Caco-2 (cell line): ENCODE measurements at regions not wholly inside any gene's neighbourhood (a gene's known extent, or its start where the extent isn't known, plus 50 kb on each side); places are given as distances from the start of the nearest gene placed in this dataset.

ENCODE experiments used
- BruUV-seq: library from RNA; stranded (reverse); fragments of 400-500 nt; replicated peaks from 2 replicates; lab custom pipeline; 2021; lab: Mats Ljungman, UMichigan
- CTCF ChIA-PET: fragments of 300-600 bp; sonication (Branson Sonifier 250); formaldehyde crosslinking; loops from one replicate; lab custom pipeline; 2022; ENCODE audit warnings: antibody characterized with exemption; lab: Charles Lee
- POLR2A ChIA-PET: fragments of 300-600 bp; sonication (Branson Sonifier 250); formaldehyde crosslinking; loops from one replicate; lab custom pipeline; 2022; ENCODE audit warnings: antibody characterized with exemption; lab: Charles Lee
- DNase-seq, 2 experiments: peaks; one replicate each; pipeline versions ENCODE4 v3.0.0 to v3.0.0-alpha.2; 2020 to 2022
- H3K27me3 ChIP-seq: replicated peaks from 2 replicates; pipeline ENCODE4 v1.6.0; 2011; ENCODE audit warnings: low read length; ENCODE audit not compliant: control insufficient read depth, insufficient read depth
- H3K36me3 ChIP-seq: 2 replicates; pipeline ENCODE4 v1.5.1; 2011; ENCODE audit warnings: low read length; ENCODE audit not compliant: control insufficient read depth, insufficient read depth
- H3K4me1 ChIP-seq: fragments of 250-450 bp; sonication (Bioruptor Pico); 2 replicates; pipeline ENCODE4 v1.5.1; 2020; ENCODE audit warnings: mild to moderate bottlenecking
- H3K4me3 ChIP-seq: 2 replicates; pipeline ENCODE4 v1.5.1; 2011; ENCODE audit warnings: low read depth, mild to moderate bottlenecking, control low read depth, low read length
- H3K9me3 ChIP-seq: fragments of 250-450 bp; sonication (Bioruptor Pico); 2 replicates; pipeline ENCODE4 v1.5.1; 2020; ENCODE audit warnings: mild to moderate bottlenecking, moderate library complexity
- H3K27ac Mint-ChIP-seq: one replicate; pipeline ENCODE4 v1.8.0; 2022; ENCODE audit warnings: mixed read lengths; ENCODE audit not compliant: unreplicated experiment
- H3K27me3 Mint-ChIP-seq: one replicate; pipeline ENCODE4 v1.8.0; 2022; ENCODE audit warnings: mixed read lengths; ENCODE audit not compliant: insufficient read depth, unreplicated experiment
- H3K36me3 Mint-ChIP-seq: one replicate; pipeline ENCODE4 v1.8.0; 2022; ENCODE audit warnings: mild to moderate bottlenecking, mixed read lengths; ENCODE audit not compliant: insufficient read depth, unreplicated experiment
- H3K4me1 Mint-ChIP-seq: one replicate; pipeline ENCODE4 v1.8.0; 2022; ENCODE audit warnings: low read depth, mixed read lengths; ENCODE audit not compliant: unreplicated experiment
- H3K4me3 Mint-ChIP-seq: one replicate; pipeline ENCODE4 v1.8.0; 2022; ENCODE audit warnings: mild to moderate bottlenecking, moderate library complexity, mixed read lengths; ENCODE audit not compliant: unreplicated experiment
- H3K9me3 Mint-ChIP-seq: one replicate; pipeline ENCODE4 v1.8.0; 2022; ENCODE audit warnings: mixed read lengths; ENCODE audit not compliant: unreplicated experiment
- intact Hi-C: fragments of 100-400 bp; cut with micrococcal nuclease; formaldehyde crosslinking; loops from one replicate; pipeline ENCODE4 v1.10.0; 2022; ENCODE audit not compliant: unreplicated experiment
- TF ChIP-seq, protein P1 (sequence below), 2 experiments: fragments of 200-600 bp in 1 of 2; IDR thresholded peaks; 1 replicate in 1 of 2; 2 replicates in 1 of 2; pipeline versions ENCODE4 v1.5.1 to v1.8.0; 2011 to 2022; ENCODE audit warnings: antibody characterized with exemption in 1 of 2, control low read depth in 1 of 2, inconsistent platforms in 1 of 2, low read depth in 1 of 2, low read length in 1 of 2, mild to moderate bottlenecking in 1 of 2, moderate library complexity in 1 of 2; ENCODE audit not compliant: insufficient read depth in 1 of 2, severe bottlenecking in 1 of 2, unreplicated experiment in 1 of 2

DNA sequence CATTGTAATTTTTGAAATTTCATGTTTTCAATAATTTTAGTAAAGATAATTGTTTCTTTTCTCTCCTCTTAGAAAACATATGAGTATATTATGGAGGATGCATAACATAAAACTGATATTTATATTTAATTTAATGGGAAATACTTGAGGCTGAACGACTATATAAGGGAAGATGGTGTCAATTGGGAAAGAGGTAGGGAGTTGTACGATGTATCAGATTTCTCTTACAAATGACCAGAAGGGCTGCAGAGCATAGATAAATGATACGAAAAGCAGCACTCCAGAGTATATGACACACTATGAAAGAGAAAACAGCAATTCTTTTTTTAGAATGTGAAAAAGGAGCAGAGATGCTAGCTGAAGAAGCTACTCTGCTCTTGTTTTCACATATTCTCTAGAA lies 1308.0 kb upstream of the MIR17HG start:
- no peak for DNase-seq
- TF ChIP-seq, protein P1, sequence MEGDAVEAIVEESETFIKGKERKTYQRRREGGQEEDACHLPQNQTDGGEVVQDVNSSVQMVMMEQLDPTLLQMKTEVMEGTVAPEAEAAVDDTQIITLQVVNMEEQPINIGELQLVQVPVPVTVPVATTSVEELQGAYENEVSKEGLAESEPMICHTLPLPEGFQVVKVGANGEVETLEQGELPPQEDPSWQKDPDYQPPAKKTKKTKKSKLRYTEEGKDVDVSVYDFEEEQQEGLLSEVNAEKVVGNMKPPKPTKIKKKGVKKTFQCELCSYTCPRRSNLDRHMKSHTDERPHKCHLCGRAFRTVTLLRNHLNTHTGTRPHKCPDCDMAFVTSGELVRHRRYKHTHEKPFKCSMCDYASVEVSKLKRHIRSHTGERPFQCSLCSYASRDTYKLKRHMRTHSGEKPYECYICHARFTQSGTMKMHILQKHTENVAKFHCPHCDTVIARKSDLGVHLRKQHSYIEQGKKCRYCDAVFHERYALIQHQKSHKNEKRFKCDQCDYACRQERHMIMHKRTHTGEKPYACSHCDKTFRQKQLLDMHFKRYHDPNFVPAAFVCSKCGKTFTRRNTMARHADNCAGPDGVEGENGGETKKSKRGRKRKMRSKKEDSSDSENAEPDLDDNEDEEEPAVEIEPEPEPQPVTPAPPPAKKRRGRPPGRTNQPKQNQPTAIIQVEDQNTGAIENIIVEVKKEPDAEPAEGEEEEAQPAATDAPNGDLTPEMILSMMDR (IDR thresholded peaks at IDR 0.05; ENCODE audit: insufficient read depth in 1 of 2, low read depth in 1 of 2, low read length in 1 of 2, severe bottlenecking in 1 of 2, unreplicated experiment in 1 of 2) = no peak
- intact Hi-C loops = no loop called here
- H3K4me3 Mint-ChIP-seq = no peak overlapping the region
- Histone ChIP-seq H3K9me3 (no peaks in the 10 kb centered on the region), H3K36me3 (no peaks in the 10 kb centered on the region), H3K27me3 (no peaks in the 10 kb centered on the region), H3K4me3 (no peak overlapping the region), H3K4me1 (no peaks in the 10 kb centered on the region)
- no peaks in the 10 kb centered on the region for H3K36me3 Mint-ChIP-seq
- H3K9me3 Mint-ChIP-seq = peaks cover 18% of the 10 kb centered on the region
- no TSS peak for BruUV-seq
- H3K27ac Mint-ChIP-seq = no peak overlapping the region
- ChIA-PET POLR2A (no interaction called here), CTCF (no interaction called here)
- no peaks in the 10 kb centered on the region for H3K27me3 Mint-ChIP-seq
- no peaks in the 10 kb centered on the region for H3K4me1 Mint-ChIP-seq

DNA sequence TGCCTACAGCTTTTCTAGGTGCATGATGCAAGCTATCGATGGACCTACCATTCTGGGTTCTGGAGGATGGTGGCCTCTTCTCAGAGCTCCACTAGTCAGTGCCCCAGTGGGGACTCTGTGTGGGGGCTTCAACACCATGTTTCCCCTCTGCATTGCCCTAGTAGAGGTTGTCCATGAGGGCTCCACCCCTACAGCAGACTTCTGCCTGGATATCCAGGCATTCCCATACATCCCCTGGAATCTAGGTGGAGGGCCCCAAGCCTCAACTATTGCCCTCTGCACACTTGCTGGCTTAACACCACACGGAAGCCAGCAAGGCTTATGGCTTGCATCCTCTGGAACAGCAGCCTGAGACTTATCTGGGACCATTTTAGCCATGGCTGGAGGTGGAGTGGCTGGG lies 1299.9 kb upstream of the MIR17HG start:
- intact Hi-C loops = no loop called here
- H3K9me3 ChIP-seq = peaks cover 12% of the 10 kb centered on the region
- CTCF ChIA-PET = no interaction called here

DNA sequence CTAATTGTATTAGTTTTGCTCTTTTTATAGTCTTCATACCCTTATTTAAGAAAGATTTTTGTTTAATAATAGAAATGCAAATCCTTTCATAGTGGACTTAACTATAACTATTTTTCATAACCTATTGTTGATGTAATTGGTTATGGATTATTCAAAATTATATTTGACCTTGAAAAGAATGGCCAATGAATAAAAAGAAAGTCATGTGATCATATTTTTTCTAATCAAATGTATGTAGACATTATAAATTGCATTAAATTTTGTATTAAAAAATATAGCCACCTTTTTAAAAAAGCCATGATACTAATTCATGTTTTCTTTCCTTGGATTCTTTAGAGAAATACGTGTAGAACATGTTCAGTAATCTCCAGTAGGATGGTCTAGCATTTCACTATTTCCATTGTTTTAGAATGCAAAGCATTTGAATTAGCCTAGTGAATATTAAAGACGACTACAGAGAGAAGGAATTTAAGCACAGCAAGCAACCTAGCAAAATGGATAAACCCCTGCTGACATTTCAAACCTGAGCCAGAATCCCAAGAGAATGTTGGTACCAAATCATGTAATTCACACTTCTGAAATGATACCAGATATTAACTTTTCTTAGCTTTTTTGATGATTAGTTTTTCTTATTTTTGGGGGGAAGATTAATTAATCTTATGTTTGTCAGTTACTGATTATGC lies 1297.4 kb upstream of the MIR17HG start:
- no TSS peak for BruUV-seq
- POLR2A ChIA-PET = no interaction called here

More for the DNA sequence above, 1299.9 kb upstream of the MIR17HG start:
- TF ChIP-seq, protein P1 (IDR thresholded peaks at IDR 0.05; ENCODE audit: insufficient read depth in 1 of 2, low read depth in 1 of 2, low read length in 1 of 2, severe bottlenecking in 1 of 2, unreplicated experiment in 1 of 2) = no peak
- H3K4me1 ChIP-seq = no peaks in the 10 kb centered on the region
- Mint-ChIP-seq H3K4me3 (no peak overlapping the region), H3K27me3 (no peaks in the 10 kb centered on the region), H3K4me1 (no peaks in the 10 kb centered on the region), H3K9me3 (peaks cover 44% of the 10 kb centered on the region), H3K27ac (no peak overlapping the region), H3K36me3 (no peaks in the 10 kb centered on the region)
- H3K36me3 ChIP-seq = no peaks in the 10 kb centered on the region
- POLR2A ChIA-PET = no interaction called here
- no peak overlapping the region for H3K4me3 ChIP-seq
- BruUV-seq = no TSS peak
- no peak for DNase-seq
- H3K27me3 ChIP-seq = no peaks in the 10 kb centered on the region

More for the DNA sequence above, 1297.4 kb upstream of the MIR17HG start:
- CTCF ChIA-PET = no interaction called here
- Histone ChIP-seq H3K9me3 (peaks cover 12% of the 10 kb centered on the region), H3K27me3 (no peaks in the 10 kb centered on the region), H3K4me3 (no peak overlapping the region), H3K4me1 (no peaks in the 10 kb centered on the region), H3K36me3 (no peaks in the 10 kb centered on the region)
- no peak overlapping the region for H3K27ac Mint-ChIP-seq
- TF ChIP-seq, protein P1 (IDR thresholded peaks at IDR 0.05; ENCODE audit: insufficient read depth in 1 of 2, low read depth in 1 of 2, low read length in 1 of 2, severe bottlenecking in 1 of 2, unreplicated experiment in 1 of 2) = no peak
- no peak for DNase-seq
- no peak overlapping the region for H3K4me3 Mint-ChIP-seq
- H3K27me3 Mint-ChIP-seq = no peaks in the 10 kb centered on the region
- H3K36me3 Mint-ChIP-seq = no peaks in the 10 kb centered on the region
- H3K4me1 Mint-ChIP-seq = no peaks in the 10 kb centered on the region
- intact Hi-C loops = no loop called here
- H3K9me3 Mint-ChIP-seq = peaks cover 29% of the 10 kb centered on the region
